ENCODE measurements at regions not wholly inside any gene's neighbourhood (a gene's known extent, or its start where the extent isn't known, plus 50 kb on each side); places are given as distances from the start of the nearest gene placed in this dataset.

- no peaks in the 10 kb centered on the region for H3K4me1 ChIP-seq
- intact Hi-C loops (cut with DNase I) = no loop called here
- H3K4me3 ChIP-seq = no peak overlapping the region
- 100% methylated on average over 1 of the region's 1 CpG for WGBS
- TF ChIP-seq POLR2A (IDR thresholded peaks at IDR 0.05; ENCODE audit: low read depth) = no peak
- no peak for TF ChIP-seq CTCF (IDR thresholded peaks at IDR 0.05)
- no peak for TF ChIP-seq POLR2AphosphoS5 (IDR thresholded peaks at IDR 0.05)
- no peak overlapping the region for H3K27ac ChIP-seq (replicated peaks in 1 of 4)
- no peak for DNase-seq (ENCODE audit: extremely low spot score)
- H3K36me3 ChIP-seq = no peaks in the 10 kb centered on the region
- no peaks in the 10 kb centered on the region for H3K27me3 ChIP-seq
- peaks cover 0 to 4% (median 0%) of the 10 kb centered on the region in 4 donors for H3K9me3 ChIP-seq
Measured at GRCh38 chr9:109682227-109682626, 97.8 kb upstream of the PALM2AKAP2 start.

GRCh38 chr9:109683521-109683920 is 96.5 kb upstream of the PALM2AKAP2 start:
- Histone ChIP-seq H3K27ac (replicated peaks in 1 of 4) (no peak overlapping the region), H3K36me3 (no peaks in the 10 kb centered on the region), H3K4me1 (no peaks in the 10 kb centered on the region), H3K9me3 (peaks cover 0 to 5% (median 0%) of the 10 kb centered on the region in 4 donors), H3K27me3 (no peaks in the 10 kb centered on the region), H3K4me3 (no peak overlapping the region)
- no peak for TF ChIP-seq POLR2AphosphoS5 (IDR thresholded peaks at IDR 0.05)
- TF ChIP-seq EP300 (IDR thresholded peaks at IDR 0.05) = no peak
- no peak for TF ChIP-seq CTCF (IDR thresholded peaks at IDR 0.05)
- no peak for TF ChIP-seq POLR2A (IDR thresholded peaks at IDR 0.05; ENCODE audit: low read depth)
- DNase-seq (ENCODE audit: extremely low spot score) = no peak
- intact Hi-C loops (cut with DNase I) = no loop called here
- WGBS = 76% methylated on average over 3 of the region's 3 CpGs

- intact Hi-C loops (cut with DNase I) = no loop called here
- Histone ChIP-seq H3K4me1 (no peaks in the 10 kb centered on the region), H3K27ac (replicated peaks in 1 of 4) (no peak overlapping the region), H3K4me3 (no peak overlapping the region), H3K27me3 (no peaks in the 10 kb centered on the region), H3K9me3 (peaks cover 0 to 5% (median 0%) of the 10 kb centered on the region in 4 donors), H3K36me3 (no peaks in the 10 kb centered on the region)
- TF ChIP-seq POLR2AphosphoS5 (IDR thresholded peaks at IDR 0.05) = no peak
- TF ChIP-seq EP300 (IDR thresholded peaks at IDR 0.05) = no peak
- no peak for TF ChIP-seq POLR2A (IDR thresholded peaks at IDR 0.05; ENCODE audit: low read depth)
- TF ChIP-seq CTCF (IDR thresholded peaks at IDR 0.05) = no peak
- WGBS = 75% methylated on average over 3 of the region's 3 CpGs
- no peak for DNase-seq (ENCODE audit: extremely low spot score)
Measured at GRCh38 chr9:109689701-109690100, 90.3 kb upstream of the PALM2AKAP2 start.

GRCh38 chr9:109699019-109699418 is 81.0 kb upstream of the PALM2AKAP2 start:
- Histone ChIP-seq H3K36me3 (no peaks in the 10 kb centered on the region), H3K4me1 (no peaks in the 10 kb centered on the region), H3K4me3 (no peak overlapping the region), H3K27ac (replicated peaks in 1 of 4) (no peak overlapping the region), H3K27me3 (no peaks in the 10 kb centered on the region), H3K9me3 (no peaks in the 10 kb centered on the region)
- DNase-seq (ENCODE audit: extremely low spot score) = no peak
- intact Hi-C loops (cut with DNase I) = no loop called here
- TF ChIP-seq EP300 (IDR thresholded peaks at IDR 0.05) (no peak), POLR2A (IDR thresholded peaks at IDR 0.05; ENCODE audit: low read depth) (no peak), CTCF (IDR thresholded peaks at IDR 0.05) (no peak), POLR2AphosphoS5 (IDR thresholded peaks at IDR 0.05) (no peak)
- WGBS = 56% methylated on average over 2 of the region's 2 CpGs

- DNase-seq (ENCODE audit: extremely low spot score) = no peak
- Histone ChIP-seq H3K27me3 (no peaks in the 10 kb centered on the region), H3K4me1 (peaks cover 12 to 18% (median 16%) of the 10 kb centered on the region in 4 donors), H3K27ac (replicated peaks in 1 of 4) (no peak overlapping the region), H3K36me3 (no peaks in the 10 kb centered on the region), H3K4me3 (no peak overlapping the region), H3K9me3 (no peaks in the 10 kb centered on the region)
- WGBS = 85% methylated on average over 2 of the region's 2 CpGs
- no peak for TF ChIP-seq POLR2AphosphoS5 (IDR thresholded peaks at IDR 0.05)
- TF ChIP-seq CTCF (IDR thresholded peaks at IDR 0.05) = no peak
- TF ChIP-seq POLR2A (IDR thresholded peaks at IDR 0.05; ENCODE audit: low read depth) = no peak
- no peak for TF ChIP-seq EP300 (IDR thresholded peaks at IDR 0.05)
- intact Hi-C loops (cut with DNase I) = no loop called here
Measured at GRCh38 chr9:109704546-109704945, 75.5 kb upstream of the PALM2AKAP2 start.
